Gastroesophageal sphincter (tissue), 4 donors: ENCODE measurements at regions not wholly inside any gene's neighbourhood (a gene's known extent, or its start where the extent isn't known, plus 50 kb on each side); places are given as distances from the start of the nearest gene placed in this dataset.
"Not testable (repeated sequence)": the region's sequence is repeated elsewhere in the genome, so short reads cannot be mapped to it uniquely, and the experiment has no call there.

Experiments used
- ATAC-seq: fragments of 150-250 bp; one replicate; pipeline ENCODE4 v1.9.1; 2016; ENCODE audit warnings: mild to moderate bottlenecking, moderate library complexity
- H3K27ac ChIP-seq, 4 donors: fragments of 200-600 bp; sonication (generic) in 3 of 4; 1 replicate in 3 of 4; 2 replicates in 1 of 4; pipeline ENCODE4 v1.5.1; 2016 to 2019
- H3K27me3 ChIP-seq: fragments of 200-600 bp; sonication (generic); one replicate; pipeline ENCODE4 v1.5.1; 2019
- H3K36me3 ChIP-seq, 2 donors: fragments of 200-600 bp; sonication (generic); one replicate each; pipeline ENCODE4 v1.5.1; 2019; ENCODE audit warnings: control low read depth in 1 of 2
- H3K4me1 ChIP-seq, 3 donors: fragments of 200-600 bp; sonication (generic); 1 replicate in 2 of 3; 2 replicates in 1 of 3; pipeline ENCODE4 v1.5.1; 2016 to 2019; ENCODE audit warnings: control low read depth in 2 of 3
- H3K4me3 ChIP-seq, 2 donors: fragments of 200-600 bp; sonication (generic); one replicate each; pipeline ENCODE4 v1.5.1; 2019; ENCODE audit warnings: mild to moderate bottlenecking in 1 of 2, moderate library complexity in 1 of 2
- H3K9me3 ChIP-seq, 3 donors: fragments of 200-600 bp; sonication (generic); one replicate each; pipeline ENCODE4 v1.5.1; 2017 to 2019; ENCODE audit warnings: control low read depth in 2 of 3
- CTCF ChIP-seq, 4 experiments: fragments of 200-600 bp in 2 of 4; fragments of 450-650 bp in 2 of 4; sonication (generic) in 1 of 4; IDR thresholded peaks; one replicate each; pipeline ENCODE4 v1.5.1; 2017 to 2019; ENCODE audit warnings: antibody characterized with exemption in 4 of 4, mild to moderate bottlenecking in 2 of 4, moderate library complexity in 2 of 4
- EP300 ChIP-seq: sonication (generic); formaldehyde crosslinking; IDR thresholded peaks from one replicate; pipeline ENCODE4 v1.6.1; 2017; ENCODE audit warnings: antibody characterized with exemption, mild to moderate bottlenecking
- POLR2A ChIP-seq, 2 donors: fragments of 450-650 bp; IDR thresholded peaks; one replicate each; pipeline ENCODE4 v1.6.1; 2017; ENCODE audit warnings: antibody characterized with exemption in 2 of 2, mild to moderate bottlenecking in 2 of 2, moderate library complexity in 1 of 2
- POLR2AphosphoS5 ChIP-seq: sonication (generic); formaldehyde crosslinking; IDR thresholded peaks from one replicate; pipeline ENCODE4 v1.6.1; 2017; ENCODE audit warnings: antibody characterized with exemption
- WGBS, 2 donors: methylation state at CpG; one replicate each; pipeline ENCODE4 v1.1.5; 2018; ENCODE audit warnings: low coverage in 1 of 2; 5-methylcytosine and 5-hydroxymethylcytosine counted together

- Histone ChIP-seq H3K36me3 (no peaks in the 10 kb centered on the region), H3K4me1 (no peaks in the 10 kb centered on the region), H3K9me3 (no peaks in the 10 kb centered on the region), H3K27ac (no peak overlapping the region), H3K27me3 (no peaks in the 10 kb centered on the region), H3K4me3 (no peak overlapping the region)
- TF ChIP-seq CTCF (IDR thresholded peaks at IDR 0.05) (no peak), POLR2A (IDR thresholded peaks at IDR 0.05) (no peak), EP300 (no peak), POLR2AphosphoS5 (no peak)
- WGBS, 2 donors, result 66 to 83% methylated on average over 2 of the region's 2 CpGs
- ATAC-seq, result no peak
Measured at GRCh38 chr5:112483704-112484103, 64.6 kb upstream of the EPB41L4A start.

GRCh38 chr5:112485934-112486355, 66.9 kb upstream of the EPB41L4A start:
- Histone ChIP-seq H3K4me3 (no peak overlapping the region), H3K4me1 (no peaks in the 10 kb centered on the region), H3K9me3 (no peaks in the 10 kb centered on the region), H3K27ac (no peak overlapping the region), H3K36me3 (no peaks in the 10 kb centered on the region), H3K27me3 (no peaks in the 10 kb centered on the region)
- TF ChIP-seq CTCF (IDR thresholded peaks at IDR 0.05), result no peak
- no peak for TF ChIP-seq EP300
- TF ChIP-seq POLR2AphosphoS5, result no peak
- TF ChIP-seq POLR2A (IDR thresholded peaks at IDR 0.05), result no peak
- ATAC-seq, result no peak
- WGBS, 2 donors, result 10% methylated on average over 2 of the region's 2 CpGs

GRCh38 chr5:112491257-112491656, 72.2 kb upstream of the EPB41L4A start:
- no peak for TF ChIP-seq POLR2A (IDR thresholded peaks at IDR 0.05)
- TF ChIP-seq EP300, result no peak
- no peak for TF ChIP-seq CTCF (IDR thresholded peaks at IDR 0.05)
- TF ChIP-seq POLR2AphosphoS5, result no peak
- Histone ChIP-seq H3K4me1 (no peaks in the 10 kb centered on the region), H3K36me3 (no peaks in the 10 kb centered on the region), H3K27ac (no peak overlapping the region), H3K9me3 (no peaks in the 10 kb centered on the region), H3K4me3 (no peak overlapping the region), H3K27me3 (no peaks in the 10 kb centered on the region)
- 57 to 76% methylated on average over 5 of the region's 5 CpGs for WGBS, 2 donors
- no peak for ATAC-seq

- H3K4me3 ChIP-seq, result no peak overlapping the region
- no peaks in the 10 kb centered on the region for H3K27me3 ChIP-seq
- H3K27ac ChIP-seq, result no peak overlapping the region
- no peaks in the 10 kb centered on the region for H3K9me3 ChIP-seq
- no peaks in the 10 kb centered on the region for H3K36me3 ChIP-seq
- no peak for ATAC-seq
- 18 to 30% methylated on average over 3 to 7 of the region's 7 CpGs for WGBS, 2 donors
- H3K4me1 ChIP-seq, result no peaks in the 10 kb centered on the region
- no peak for TF ChIP-seq EP300
- TF ChIP-seq CTCF (IDR thresholded peaks at IDR 0.05), result peak in 2 of 4 experiments; percentile 16 to 49
- no peak for TF ChIP-seq POLR2A (IDR thresholded peaks at IDR 0.05)
Measured at GRCh38 chr5:112492291-112492690, 73.2 kb upstream of the EPB41L4A start.

- no CpG with 5 or more reads among the region's 8 CpGs for WGBS, 2 donors
Measured at GRCh38 chr5:112503749-112504501, 84.8 kb upstream of the EPB41L4A start.

GRCh38 chr5:112509097-112509496, 90.0 kb upstream of the EPB41L4A start:
- H3K36me3 ChIP-seq, H3K4me1 ChIP-seq, H3K27ac ChIP-seq, ATAC-seq, H3K27me3 ChIP-seq, H3K4me3 ChIP-seq: not testable (repeated sequence)
- H3K9me3 ChIP-seq, result peaks cover 0 to 25% (median 0%) of the 10 kb centered on the region in 3 donors

More at GRCh38 chr5:112503749-112504501, 84.8 kb upstream of the EPB41L4A start:
- not testable (repeated sequence) for H3K9me3 ChIP-seq, H3K27me3 ChIP-seq, H3K36me3 ChIP-seq, H3K27ac ChIP-seq, H3K4me1 ChIP-seq, H3K4me3 ChIP-seq, ATAC-seq
